Naive thymus-derived CD8-positive, alpha-beta T cell (primary cell): ENCODE measurements at regions not wholly inside any gene's neighbourhood (a gene's known extent, or its start where the extent isn't known, plus 50 kb on each side); places are given as distances from the start of the nearest gene placed in this dataset.
"Not testable (repeated sequence)": the region's sequence is repeated elsewhere in the genome, so short reads cannot be mapped to it uniquely, and the experiment has no call there.

Experiments used
- ATAC-seq, 2 donors: fragments of 150-1000 bp; cut with Tn5 transposase in 1 of 2; sonication (Bioruptor Pico), chemical (Tn5 transposase) in 1 of 2; 1 replicate in 1 of 2; 2 replicates in 1 of 2; pipeline ENCODE4 v1.10.0; 2021; ENCODE audit warnings: mild to moderate bottlenecking in 2 of 2, moderate library complexity in 2 of 2
- POLR2A ChIA-PET: fragments of 350-600 bp; sonication (Branson Sonifier 250); formaldehyde crosslinking; loops from one replicate; lab custom pipeline; 2021; ENCODE audit warnings: antibody characterized with exemption; lab: Charles Lee
- DNase-seq, 10 donors: peaks; one replicate each; pipeline versions ENCODE4 v3.0.0 to v3.0.0-alpha.2; 2020 to 2022
- H3K27ac Mint-ChIP-seq, 10 donors: one replicate each; pipeline ENCODE4 v1.8.0; 2020 to 2022; ENCODE audit warnings: mild to moderate bottlenecking in 10 of 10, mixed read lengths in 10 of 10, moderate library complexity in 4 of 10, inconsistent platforms in 1 of 10
- H3K27me3 Mint-ChIP-seq, 5 donors: one replicate each; pipeline ENCODE4 v1.8.0; 2021 to 2022; ENCODE audit warnings: mixed read lengths in 5 of 5
- H3K36me3 Mint-ChIP-seq, 3 donors: one replicate each; pipeline ENCODE4 v1.8.0; 2020 to 2022; ENCODE audit warnings: mixed read lengths in 3 of 3, mild to moderate bottlenecking in 2 of 3, inconsistent platforms in 1 of 3
- H3K4me1 Mint-ChIP-seq, 4 donors: one replicate each; pipeline ENCODE4 v1.8.0; 2021 to 2022; ENCODE audit warnings: mixed read lengths in 4 of 4
- H3K4me3 Mint-ChIP-seq, 10 donors: one replicate each; pipeline ENCODE4 v1.8.0; 2020 to 2022; ENCODE audit warnings: mild to moderate bottlenecking in 10 of 10, mixed read lengths in 10 of 10, moderate library complexity in 6 of 10, inconsistent platforms in 1 of 10
- H3K9me3 Mint-ChIP-seq, 9 donors: one replicate each; pipeline ENCODE4 v1.8.0; 2020 to 2022; ENCODE audit warnings: mixed read lengths in 9 of 9, mild to moderate bottlenecking in 3 of 9, inconsistent platforms in 1 of 9, moderate library complexity in 1 of 9

DNA sequence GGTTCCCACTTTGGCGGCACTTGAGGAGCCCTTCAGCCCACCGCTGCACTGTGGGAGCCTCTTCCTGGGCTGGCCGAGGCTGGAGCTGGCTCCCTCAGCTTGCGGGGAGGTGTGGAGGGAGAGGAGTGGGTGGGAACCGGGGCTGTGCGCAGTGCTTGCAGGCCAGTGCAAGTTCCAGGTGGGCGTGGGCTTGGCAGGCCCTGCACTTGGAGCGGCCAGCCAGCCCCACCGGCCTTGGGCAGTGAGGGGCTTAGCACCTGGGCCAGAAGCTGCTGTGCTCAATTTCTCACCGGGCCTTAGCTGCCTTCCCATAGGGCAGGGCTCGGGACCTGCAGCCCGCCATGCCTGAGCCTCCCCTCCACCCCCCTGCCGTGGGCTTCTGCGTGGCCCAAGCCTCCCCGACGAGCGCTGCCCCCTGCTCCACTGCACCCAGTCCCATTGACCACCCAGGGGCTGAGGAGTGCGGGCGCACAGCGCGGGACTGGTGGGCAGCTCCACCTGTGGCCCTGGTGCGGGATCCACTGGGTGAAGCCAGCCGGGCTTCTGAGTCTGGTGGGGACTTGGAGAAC, 474.3 kb downstream of the MID1IP1 start:
- Mint-ChIP-seq H3K4me1 (no peaks in the 10 kb centered on the region), H3K36me3 (peaks cover 0 to 4% (median 0%) of the 10 kb centered on the region in 3 donors), H3K27me3 (no peaks in the 10 kb centered on the region), H3K4me3 (no peak overlapping the region), H3K27ac (peak overlapping the region in 1 of 10 donors; percentile 7), H3K9me3 (peaks cover 0 to 12% (median 0%) of the 10 kb centered on the region in 9 donors)
- POLR2A ChIA-PET: no interaction called here
- no peak for DNase-seq
- no peak for ATAC-seq

GRCh38 chrX:39277685-39278390, 476.6 kb downstream of the MID1IP1 start:
- POLR2A ChIA-PET, DNase-seq, H3K4me3 Mint-ChIP-seq, ATAC-seq, H3K27ac Mint-ChIP-seq, H3K4me1 Mint-ChIP-seq, H3K27me3 Mint-ChIP-seq: not testable (repeated sequence)
- Mint-ChIP-seq H3K9me3 (peaks cover 0 to 22% (median 0%) of the 10 kb centered on the region in 9 donors), H3K36me3 (peaks cover 0 to 11% (median 0%) of the 10 kb centered on the region in 3 donors)

DNA sequence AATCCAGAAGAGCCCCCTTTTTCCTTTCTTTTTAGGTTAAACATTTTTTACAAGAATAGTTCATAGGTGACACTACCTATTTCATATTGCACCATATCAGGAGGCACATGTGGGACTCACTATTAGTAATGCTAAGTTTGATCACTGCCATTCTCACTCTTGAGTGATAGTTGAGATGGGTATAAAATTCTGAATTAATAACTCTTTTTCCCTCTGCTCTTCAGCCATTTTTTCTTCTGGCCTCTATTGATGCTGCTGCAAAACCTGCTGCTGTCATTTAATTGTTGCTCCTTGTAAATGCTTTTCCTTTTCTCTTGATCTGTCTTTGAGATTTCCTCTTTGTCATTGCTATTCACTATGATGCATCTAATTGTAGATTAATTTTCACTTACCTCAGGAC, 482.0 kb downstream of the MID1IP1 start:
- H3K36me3 Mint-ChIP-seq: peaks cover 0 to 27% (median 6%) of the 10 kb centered on the region in 3 donors
- no peak overlapping the region for H3K27ac Mint-ChIP-seq

GRCh38 chrX:39288592-39288991, 487.3 kb downstream of the MID1IP1 start:
- Mint-ChIP-seq H3K27me3 (no peaks in the 10 kb centered on the region), H3K9me3 (peaks cover 0 to 19% (median 9%) of the 10 kb centered on the region in 9 donors), H3K36me3 (peaks cover 0 to 13% (median 2%) of the 10 kb centered on the region in 3 donors), H3K4me1 (peaks cover 0 to 12% (median 4%) of the 10 kb centered on the region in 4 donors), H3K4me3 (no peak overlapping the region), H3K27ac (no peak overlapping the region)
- ATAC-seq: no peak
- POLR2A ChIA-PET: no interaction called here
- DNase-seq: no peak

More for the DNA sequence above, 482.0 kb downstream of the MID1IP1 start:
- Mint-ChIP-seq H3K27me3 (no peaks in the 10 kb centered on the region), H3K4me3 (no peak overlapping the region), H3K9me3 (peaks cover 3 to 43% (median 13%) of the 10 kb centered on the region in 9 donors), H3K4me1 (no peaks in the 10 kb centered on the region)
- POLR2A ChIA-PET: no interaction called here
- DNase-seq: no peak
- ATAC-seq: no peak

DNA sequence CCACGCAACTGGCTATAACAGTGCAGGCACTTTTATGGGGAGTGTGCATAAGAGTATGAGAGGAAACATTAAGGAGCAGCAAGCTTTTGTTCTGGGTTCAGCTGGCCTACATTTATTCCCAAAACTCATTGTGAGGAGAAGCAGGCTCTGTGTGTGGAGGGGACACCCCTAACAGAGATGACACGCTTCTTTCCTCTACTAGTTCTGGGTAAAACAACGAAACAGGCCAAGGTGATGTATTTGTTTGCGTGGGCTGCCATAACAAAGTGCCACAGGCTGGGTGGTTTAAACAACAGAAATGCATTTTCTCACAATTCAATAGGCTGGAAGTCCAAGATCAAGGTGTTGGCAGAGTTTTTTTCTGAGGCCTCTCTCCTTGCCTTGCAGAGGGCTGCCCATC, 488.6 kb downstream of the MID1IP1 start:
- Mint-ChIP-seq H3K27ac (no peak overlapping the region), H3K36me3 (peaks cover 0 to 5% (median 0%) of the 10 kb centered on the region in 3 donors), H3K4me1 (peaks cover 2 to 15% (median 4%) of the 10 kb centered on the region in 4 donors), H3K9me3 (peaks cover 0 to 18% (median 3%) of the 10 kb centered on the region in 9 donors), H3K27me3 (no peaks in the 10 kb centered on the region), H3K4me3 (no peak overlapping the region)
- POLR2A ChIA-PET: interaction anchor here (0.7 kb wide), 1 partner anchor 20 kb away, joined by 7 read pairs; no protein-coding TSS in a partner anchor
- DNase-seq (no peak), ATAC-seq (no peak)

DNA sequence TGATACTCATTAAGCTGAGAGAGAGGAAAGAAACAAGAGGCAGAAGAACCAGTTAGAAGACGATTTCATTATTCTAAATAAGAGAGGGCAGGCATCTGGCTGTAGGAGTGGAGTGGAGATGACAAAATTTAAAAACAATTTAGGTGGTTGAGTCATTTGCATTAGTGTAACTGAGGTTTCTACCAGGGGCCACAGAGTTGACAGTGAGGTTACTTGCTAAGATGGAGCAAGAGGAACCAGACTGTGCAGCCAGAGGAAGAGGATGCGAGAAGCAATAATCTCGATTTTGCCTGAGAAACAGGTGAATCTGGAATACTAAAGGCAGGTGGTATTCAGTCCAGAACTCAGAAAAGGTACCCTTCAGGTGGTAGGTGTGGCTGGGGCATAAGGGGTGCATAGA, 491.9 kb downstream of the MID1IP1 start:
- H3K27ac Mint-ChIP-seq: peak overlapping the region in 1 of 10 donors; percentile 0
- peaks cover 0 to 5% (median 4%) of the 10 kb centered on the region in 3 donors for H3K36me3 Mint-ChIP-seq
- peaks cover 4 to 30% (median 13%) of the 10 kb centered on the region in 4 donors for H3K4me1 Mint-ChIP-seq
- peak overlapping the region in 1 of 10 donors; percentile 54 for H3K4me3 Mint-ChIP-seq
- POLR2A ChIA-PET: no interaction called here
- H3K9me3 Mint-ChIP-seq: peaks cover 0 to 29% (median 4%) of the 10 kb centered on the region in 9 donors
- H3K27me3 Mint-ChIP-seq: no peaks in the 10 kb centered on the region
- ATAC-seq: no peak
- DNase-seq: no peak

DNA sequence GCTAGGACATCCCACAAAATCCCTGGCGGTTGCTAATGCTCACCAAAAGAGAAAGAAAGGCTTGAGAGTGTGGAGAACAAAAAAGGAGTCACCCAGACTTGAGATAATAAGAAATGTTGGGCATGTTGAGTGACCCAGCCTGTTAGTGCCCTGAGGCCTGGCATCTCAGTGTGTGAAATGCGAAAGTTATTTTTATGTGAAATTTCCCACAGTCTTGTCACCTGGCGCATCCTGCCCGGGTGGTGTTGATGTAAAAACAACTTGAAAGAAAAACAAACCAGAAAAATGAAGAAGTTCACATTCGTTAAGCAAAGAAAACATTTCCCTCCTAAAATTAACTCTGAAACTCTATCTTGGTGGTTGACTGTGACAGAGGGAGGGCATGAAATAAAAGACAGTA, 495.2 kb downstream of the MID1IP1 start:
- DNase-seq (no peak), ATAC-seq (no peak)
- peak overlapping the region in 3 of 10 donors; percentile 22 to 67 (median 48) for H3K27ac Mint-ChIP-seq
- peak overlapping the region in 3 of 10 donors; percentile 1 to 65 (median 38) for H3K4me3 Mint-ChIP-seq
- POLR2A ChIA-PET: no interaction called here
- H3K4me1 Mint-ChIP-seq: peaks cover 6 to 40% (median 17%) of the 10 kb centered on the region in 4 donors
- peaks cover 0 to 28% (median 8%) of the 10 kb centered on the region in 9 donors for H3K9me3 Mint-ChIP-seq
- peaks cover 0 to 5% (median 4%) of the 10 kb centered on the region in 3 donors for H3K36me3 Mint-ChIP-seq
- no peaks in the 10 kb centered on the region for H3K27me3 Mint-ChIP-seq

DNA sequence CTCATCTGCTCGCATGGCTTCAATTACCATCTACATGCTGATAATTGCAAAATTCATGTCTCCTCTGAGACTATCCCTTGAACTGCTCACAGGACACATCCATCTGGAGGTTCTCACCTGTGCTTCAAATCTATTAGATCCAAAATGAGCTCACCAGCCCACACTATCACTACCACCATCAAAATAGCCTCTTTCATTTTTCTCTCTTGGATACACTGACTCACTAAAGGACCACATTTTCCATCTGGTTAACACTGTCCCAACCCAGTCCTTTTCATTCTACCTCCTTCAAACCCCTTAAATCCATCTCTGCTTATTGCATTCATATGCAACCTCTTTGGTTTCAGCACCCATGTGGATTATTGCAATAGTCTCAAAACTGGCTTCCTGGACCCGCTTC, 497.6 kb downstream of the MID1IP1 start:
- ATAC-seq (no peak), DNase-seq (no peak)
- Mint-ChIP-seq H3K36me3 (peaks cover 0 to 5% (median 4%) of the 10 kb centered on the region in 3 donors), H3K27ac (peak overlapping the region in 2 of 10 donors; percentile 63 to 70), H3K9me3 (peaks cover 0 to 34% (median 9%) of the 10 kb centered on the region in 9 donors), H3K4me1 (peaks cover 6 to 32% (median 17%) of the 10 kb centered on the region in 4 donors), H3K4me3 (peak overlapping the region in 2 of 10 donors; percentile 23 to 72), H3K27me3 (no peaks in the 10 kb centered on the region)
- POLR2A ChIA-PET: no interaction called here

GRCh38 chrX:39299615-39300014, 498.4 kb downstream of the MID1IP1 start:
- Mint-ChIP-seq H3K27ac (peak overlapping the region in 1 of 10 donors; percentile 63), H3K27me3 (no peaks in the 10 kb centered on the region), H3K4me1 (peaks cover 6 to 29% (median 16%) of the 10 kb centered on the region in 4 donors), H3K9me3 (peaks cover 0 to 39% (median 13%) of the 10 kb centered on the region in 9 donors), H3K36me3 (peaks cover 0 to 5% (median 4%) of the 10 kb centered on the region in 3 donors), H3K4me3 (peak overlapping the region in 1 of 10 donors; percentile 4)
- no peak for ATAC-seq
- POLR2A ChIA-PET: no interaction called here
- no peak for DNase-seq

DNA sequence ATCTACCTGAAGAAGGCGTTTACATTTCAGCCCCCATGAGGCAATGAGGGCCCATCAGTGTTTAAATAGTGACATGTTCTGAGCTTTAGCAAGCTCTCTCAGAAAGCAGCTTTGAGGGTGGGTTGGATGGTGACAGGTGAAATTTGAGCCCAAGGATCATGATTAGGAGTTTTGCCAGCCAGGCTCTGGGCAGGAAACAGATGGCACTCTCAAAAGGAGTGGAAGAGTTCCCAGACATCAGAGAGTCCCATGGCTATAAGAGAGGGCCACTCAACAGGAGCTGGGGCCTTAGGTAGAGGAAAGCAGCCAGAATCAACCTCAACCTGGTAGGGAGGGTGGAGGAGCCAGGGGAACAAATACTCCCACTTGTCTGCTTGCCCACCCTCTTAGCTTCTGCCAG, 499.8 kb downstream of the MID1IP1 start:
- POLR2A ChIA-PET: interaction anchor here (1.0 kb wide), 1 partner anchor 10 kb away, joined by 3 read pairs; no protein-coding TSS in a partner anchor
- peaks cover 0 to 3% (median 0%) of the 10 kb centered on the region in 3 donors for H3K36me3 Mint-ChIP-seq
- DNase-seq (no peak), ATAC-seq (no peak)
- peaks cover 6 to 25% (median 15%) of the 10 kb centered on the region in 4 donors for H3K4me1 Mint-ChIP-seq
- peak overlapping the region in 2 of 10 donors; percentile 8 to 9 for H3K27ac Mint-ChIP-seq
- no peaks in the 10 kb centered on the region for H3K27me3 Mint-ChIP-seq
- H3K9me3 Mint-ChIP-seq: peaks cover 0 to 33% (median 4%) of the 10 kb centered on the region in 9 donors
- H3K4me3 Mint-ChIP-seq: no peak overlapping the region

GRCh38 chrX:39302838-39303237, 501.6 kb downstream of the MID1IP1 start:
- Mint-ChIP-seq H3K9me3 (peaks cover 0 to 33% (median 4%) of the 10 kb centered on the region in 9 donors), H3K27me3 (no peaks in the 10 kb centered on the region), H3K4me1 (peaks cover 10 to 30% (median 20%) of the 10 kb centered on the region in 4 donors), H3K36me3 (peaks cover 0 to 3% (median 1%) of the 10 kb centered on the region in 3 donors), H3K27ac (no peak overlapping the region), H3K4me3 (no peak overlapping the region)
- POLR2A ChIA-PET: no interaction called here
- ATAC-seq (no peak), DNase-seq (no peak)

GRCh38 chrX:39304746-39305145, 503.5 kb downstream of the MID1IP1 start:
- H3K27ac Mint-ChIP-seq: peak overlapping the region in 1 of 10 donors; percentile 41
- H3K9me3 Mint-ChIP-seq: peaks cover 0 to 33% (median 2%) of the 10 kb centered on the region in 9 donors
- H3K4me3 Mint-ChIP-seq: peak overlapping the region in 1 of 10 donors; percentile 7
- DNase-seq (no peak), ATAC-seq (no peak)
- H3K36me3 Mint-ChIP-seq: peaks cover 0 to 3% (median 1%) of the 10 kb centered on the region in 3 donors
- no peaks in the 10 kb centered on the region for H3K27me3 Mint-ChIP-seq
- POLR2A ChIA-PET: no interaction called here
- peaks cover 6 to 37% (median 30%) of the 10 kb centered on the region in 4 donors for H3K4me1 Mint-ChIP-seq
